ENCODE measurements at regions not wholly inside any gene's neighbourhood (a gene's known extent, or its start where the extent isn't known, plus 50 kb on each side); places are given as distances from the start of the nearest gene placed in this dataset.

GRCh38 chr15:61629269-61629668, 400.2 kb upstream of the RORA start:
- Histone ChIP-seq H4K20me1 (ENCODE audit: insufficient read depth, low read length) (no peaks in the 10 kb centered on the region), H3F3A (ENCODE audit: insufficient read depth, low read length) (no peaks in the 10 kb centered on the region), H3K4me1 (ENCODE audit: insufficient read depth, low read length, severe bottlenecking) (no peaks in the 10 kb centered on the region), H3K27ac (ENCODE audit: low read depth, low read length, poor library complexity, severe bottlenecking) (no peak overlapping the region), H3K27me3 (ENCODE audit: insufficient read depth, low read length) (no peaks in the 10 kb centered on the region), H3K9me3 (ENCODE audit: low read length) (no peaks in the 10 kb centered on the region), H3K79me2 (ENCODE audit: insufficient read depth, low read length) (no peaks in the 10 kb centered on the region), H3K36me3 (ENCODE audit: insufficient read depth, low read length) (no peaks in the 10 kb centered on the region), H2AFZ (ENCODE audit: low read length) (no peak overlapping the region), H3K9me2 (ENCODE audit: low read depth, low read length) (no peaks in the 10 kb centered on the region), H3K9ac (ENCODE audit: low read length) (no peak overlapping the region), H3K4me2 (ENCODE audit: low read length) (no peak overlapping the region), H3K4me3 (ENCODE audit: low read depth, low read length, poor library complexity, severe bottlenecking) (no peak overlapping the region)
- TF ChIP-seq CTCF (IDR thresholded peaks at IDR 0.05; ENCODE audit: low read length) (no peak), EZH2 (IDR thresholded peaks at IDR 0.05; ENCODE audit: borderline replicate concordance, low read length) (no peak)

- no peak overlapping the region for H3K27ac ChIP-seq (ENCODE audit: low read depth, low read length, poor library complexity, severe bottlenecking)
- no peaks in the 10 kb centered on the region for H3K36me3 ChIP-seq (ENCODE audit: insufficient read depth, low read length)
- H3K9me3 ChIP-seq (ENCODE audit: low read length), result no peaks in the 10 kb centered on the region
- H3K4me3 ChIP-seq (ENCODE audit: low read depth, low read length, poor library complexity, severe bottlenecking), result no peak overlapping the region
- no peaks in the 10 kb centered on the region for H3K27me3 ChIP-seq (ENCODE audit: insufficient read depth, low read length)
- H4K20me1 ChIP-seq (ENCODE audit: insufficient read depth, low read length), result no peaks in the 10 kb centered on the region
- no peaks in the 10 kb centered on the region for H3K9me2 ChIP-seq (ENCODE audit: low read depth, low read length)
- H2AFZ ChIP-seq (ENCODE audit: low read length), result no peak overlapping the region
- H3K9ac ChIP-seq (ENCODE audit: low read length), result no peak overlapping the region
- H3K79me2 ChIP-seq (ENCODE audit: insufficient read depth, low read length), result no peaks in the 10 kb centered on the region
- no peak overlapping the region for H3K4me2 ChIP-seq (ENCODE audit: low read length)
- H3K4me1 ChIP-seq (ENCODE audit: insufficient read depth, low read length, severe bottlenecking), result no peaks in the 10 kb centered on the region
- TF ChIP-seq EZH2 (IDR thresholded peaks at IDR 0.05; ENCODE audit: borderline replicate concordance, low read length), result no peak
- TF ChIP-seq CTCF (IDR thresholded peaks at IDR 0.05; ENCODE audit: low read length), result no peak
- H3F3A ChIP-seq (ENCODE audit: insufficient read depth, low read length), result no peaks in the 10 kb centered on the region
These were observed 395.8 kb upstream of the RORA start for GRCh38 chr15:61624950-61625349.

GRCh38 chr15:61623746-61624145, 394.6 kb upstream of the RORA start:
- Histone ChIP-seq H3K27ac (ENCODE audit: low read depth, low read length, poor library complexity, severe bottlenecking) (no peak overlapping the region), H3K79me2 (ENCODE audit: insufficient read depth, low read length) (no peaks in the 10 kb centered on the region), H4K20me1 (ENCODE audit: insufficient read depth, low read length) (no peaks in the 10 kb centered on the region), H3K9me3 (ENCODE audit: low read length) (no peaks in the 10 kb centered on the region), H3K27me3 (ENCODE audit: insufficient read depth, low read length) (no peaks in the 10 kb centered on the region), H3K4me3 (ENCODE audit: low read depth, low read length, poor library complexity, severe bottlenecking) (no peak overlapping the region), H3K9ac (ENCODE audit: low read length) (no peak overlapping the region), H3K9me2 (ENCODE audit: low read depth, low read length) (no peaks in the 10 kb centered on the region), H2AFZ (ENCODE audit: low read length) (no peak overlapping the region), H3F3A (ENCODE audit: insufficient read depth, low read length) (no peaks in the 10 kb centered on the region), H3K4me2 (ENCODE audit: low read length) (no peak overlapping the region), H3K36me3 (ENCODE audit: insufficient read depth, low read length) (no peaks in the 10 kb centered on the region), H3K4me1 (ENCODE audit: insufficient read depth, low read length, severe bottlenecking) (no peaks in the 10 kb centered on the region)
- TF ChIP-seq EZH2 (IDR thresholded peaks at IDR 0.05; ENCODE audit: borderline replicate concordance, low read length) (no peak), CTCF (IDR thresholded peaks at IDR 0.05; ENCODE audit: low read length) (no peak)
